GM12878 (cell line): ENCODE measurements at regions not wholly inside any gene's neighbourhood (a gene's known extent, or its start where the extent isn't known, plus 50 kb on each side); places are given as distances from the start of the nearest gene placed in this dataset.

ENCODE experiments used
- ATAC-seq: fragments of 200-7000 bp; cut with Tn5 transposase; 3 replicates; pipeline ENCODE4 v1.9.1; 2020; ENCODE audit warnings: mild to moderate bottlenecking, moderate library complexity
- BruUV-seq: library from RNA; stranded (reverse); fragments of 400-500 nt; replicated peaks from 2 replicates; lab custom pipeline; 2021; lab: Mats Ljungman, UMichigan
- CTCF ChIA-PET: fragments of 300-600 bp; sonication (Branson Sonifier 250); formaldehyde crosslinking; extraction: SDS; loops from one replicate; lab custom pipeline; 2021; ENCODE audit warnings: inconsistent platforms; lab: Yijun Ruan, JAX
- POLR2A ChIA-PET: fragments of 350-600 bp; formaldehyde crosslinking; extraction: SDS; loops from one replicate; lab custom pipeline; 2021; ENCODE audit warnings: inconsistent platforms; lab: Charles Lee
- RAD21 ChIA-PET: fragments of 300-600 bp; sonication (Branson Sonifier 250); formaldehyde crosslinking; loops from one replicate; lab custom pipeline; 2023; ENCODE audit warnings: antibody characterized with exemption; ENCODE audit not compliant: unreplicated experiment; lab: Charles Lee
- SMC1A ChIA-PET: fragments of 300-600 bp; sonication (Branson Sonifier 250); formaldehyde crosslinking; loops from one replicate; lab custom pipeline; 2023; ENCODE audit not compliant: unreplicated experiment, uncharacterized antibody; lab: Charles Lee
- DNase-seq: peaks from one replicate; pipeline ENCODE4 v3.0.0-alpha.2; 2011; ENCODE audit warnings: low read depth, low spot score
- FAIRE-seq: peaks from 3 replicates; lab custom pipeline; 2011; peaks lifted over from hg19 to GRCh38; lab: Jason Lieb, UNC
- H2AFZ ChIP-seq: 2 replicates; pipeline ENCODE4 v1.6.0; 2011; ENCODE audit warnings: low read depth, low read length, control low read depth; ENCODE audit not compliant: control insufficient read depth
- H3K27ac ChIP-seq: 2 replicates; pipeline ENCODE4 v1.5.1; 2011; ENCODE audit warnings: control low read depth; ENCODE audit not compliant: control insufficient read depth, insufficient read depth
- H3K27me3 ChIP-seq, 2 experiments: replicated peaks in 1 of 2; 2 replicates each; pipeline versions ENCODE4 v1.6.0 to v1.6.1; 2011; ENCODE audit warnings: low read length in 1 of 2; ENCODE audit not compliant: control insufficient read depth in 2 of 2, insufficient read depth in 2 of 2
- H3K36me3 ChIP-seq, 2 experiments: 2 replicates each; pipeline ENCODE4 v1.5.1; 2011; ENCODE audit warnings: low read length in 1 of 2; ENCODE audit not compliant: control insufficient read depth in 2 of 2, insufficient read depth in 2 of 2
- H3K4me1 ChIP-seq: 2 replicates; pipeline ENCODE4 v1.6.1; 2011; ENCODE audit warnings: mild to moderate bottlenecking, low read length, moderate library complexity, mixed read lengths; ENCODE audit not compliant: control insufficient read depth, insufficient read depth
- H3K4me2 ChIP-seq: 2 replicates; pipeline ENCODE4 v1.6.0; 2011; ENCODE audit warnings: control low read depth; ENCODE audit not compliant: control insufficient read depth, insufficient read depth
- H3K4me3 ChIP-seq: fragments of 200-600 bp; sonication (generic); 2 replicates; pipeline ENCODE4 v1.5.1; 2016
- H3K79me2 ChIP-seq: 2 replicates; pipeline ENCODE4 v1.6.0; 2011; ENCODE audit warnings: low read length; ENCODE audit not compliant: control insufficient read depth, insufficient read depth
- H3K9ac ChIP-seq: 2 replicates; pipeline ENCODE4 v1.8.0; 2011; ENCODE audit warnings: low read length, control low read depth, mixed read lengths; ENCODE audit not compliant: control insufficient read depth, insufficient read depth
- H3K9me3 ChIP-seq: replicated peaks from 3 replicates; pipeline ENCODE4 v1.5.1; 2011; ENCODE audit warnings: mild to moderate bottlenecking, low read length; ENCODE audit not compliant: control insufficient read depth, insufficient read depth
- H4K20me1 ChIP-seq: 2 replicates; pipeline ENCODE4 v1.6.0; 2011; ENCODE audit not compliant: control insufficient read depth, insufficient read depth
- CBFB ChIP-seq: IDR thresholded peaks from 2 replicates; pipeline ENCODE4 v1.6.1; 2016; ENCODE audit warnings: antibody characterized with exemption, low read depth
- CHD1 ChIP-seq: IDR thresholded peaks from 2 replicates; pipeline ENCODE4 v1.6.1; 2012; ENCODE audit warnings: low read depth, low read length, improper control_type of control experiment
- DPF2 ChIP-seq: fragments of 450-650 bp; IDR thresholded peaks from 2 replicates; pipeline ENCODE4 v1.6.1; 2017; ENCODE audit warnings: mild to moderate bottlenecking
- MLLT1 ChIP-seq: fragments of 450-650 bp; IDR thresholded peaks from 2 replicates; pipeline ENCODE4 v1.6.1; 2016; ENCODE audit warnings: mild to moderate bottlenecking
- RAD21 ChIP-seq: IDR thresholded peaks from 2 replicates; pipeline ENCODE4 v1.6.1; 2011; ENCODE audit warnings: mild to moderate bottlenecking, low read depth, low read length, moderate library complexity; ENCODE audit not compliant: insufficient read depth
- RELA ChIP-seq: fragments of 450-650 bp; IDR thresholded peaks from 2 replicates; pipeline ENCODE4 v1.8.0; 2014; ENCODE audit warnings: borderline replicate concordance; ENCODE audit not compliant: partially characterized antibody
- SPI1 ChIP-seq: IDR thresholded peaks from 2 replicates; pipeline ENCODE4 v1.6.1; 2011; ENCODE audit warnings: low read depth, mild to moderate bottlenecking, low read length, moderate library complexity, borderline replicate concordance; ENCODE audit not compliant: insufficient read depth
- ZNF274 ChIP-seq: IDR thresholded peaks from one replicate; pipeline ENCODE4 v1.8.0; 2011; ENCODE audit not compliant: insufficient read length, insufficient read depth
- WGBS: methylation state at CpG from one replicate; pipeline ENCODE4 v1.1.6; 2016; ENCODE audit warnings: low lambda C conversion rate; ENCODE audit not compliant: insufficient replicate concordance, insufficient coverage; ENCODE audit errors: missing lambda C conversion rate; 5-methylcytosine and 5-hydroxymethylcytosine counted together
- in situ Hi-C: fragments of 300-500 bp; cut with MboI; formaldehyde crosslinking; loops from 9 replicates; pipeline ENCODE4 v1.14.3; 2018; ENCODE audit warnings: mixed read lengths
- intact Hi-C: fragments of 100-400 bp; cut with micrococcal nuclease; formaldehyde crosslinking; loops from one replicate; pipeline ENCODE4 v1.14.2; 2022; ENCODE audit not compliant: unreplicated experiment
- TF ChIP-seq, protein P1 (sequence below): fragments of 450-650 bp; IDR thresholded peaks from 2 replicates; pipeline ENCODE4 v1.6.1; 2017; ENCODE audit warnings: borderline replicate concordance

DNA sequence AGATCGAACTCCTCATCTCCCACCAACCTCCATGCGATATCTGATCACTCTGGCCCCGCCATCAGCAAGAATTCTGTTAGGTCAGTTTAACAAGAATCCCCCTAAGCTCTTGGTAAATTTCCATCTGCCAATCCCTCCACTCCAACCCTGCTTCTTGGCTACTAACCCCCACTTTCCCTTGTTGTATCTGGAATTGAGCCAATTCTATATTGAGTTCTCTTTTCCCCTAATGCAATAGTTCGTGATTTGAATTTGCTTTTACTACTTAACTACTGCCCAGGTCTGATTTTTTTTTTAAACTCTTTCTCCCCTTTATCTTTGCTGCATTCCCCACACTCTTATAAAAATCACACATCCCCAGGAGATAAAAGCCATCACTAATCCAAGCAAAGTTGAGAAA is 159.3 kb upstream of the STK17B start:
- RAD21 ChIA-PET, result no interaction called here
- SMC1A ChIA-PET, result interaction anchor here (1.5 to 1.9 kb wide), 2 partner anchors 33 to 252 kb away, joined by 3 to 4 read pairs; no protein-coding TSS in a partner anchor
- no peak for ATAC-seq
- Histone ChIP-seq H3K27me3 (no peaks in the 10 kb centered on the region), H3K4me2 (no peak overlapping the region), H3K79me2 (no peaks in the 10 kb centered on the region), H2AFZ (no peak overlapping the region), H3K9ac (no peak overlapping the region), H3K4me1 (no peaks in the 10 kb centered on the region), H3K4me3 (no peak overlapping the region), H3K27ac (no peak overlapping the region), H4K20me1 (no peaks in the 10 kb centered on the region), H3K9me3 (no peaks in the 10 kb centered on the region), H3K36me3 (peaks cover 0 to 15% of the 10 kb centered on the region in 2 experiments; a peak in 2 of 4 replicates)
- TF ChIP-seq RELA (no peak), RAD21 (no peak), ZNF274 (no peak), CBFB (no peak), MLLT1 (no peak), SPI1 (no peak), CHD1 (no peak), DPF2 (no peak)
- TF ChIP-seq, protein P1, sequence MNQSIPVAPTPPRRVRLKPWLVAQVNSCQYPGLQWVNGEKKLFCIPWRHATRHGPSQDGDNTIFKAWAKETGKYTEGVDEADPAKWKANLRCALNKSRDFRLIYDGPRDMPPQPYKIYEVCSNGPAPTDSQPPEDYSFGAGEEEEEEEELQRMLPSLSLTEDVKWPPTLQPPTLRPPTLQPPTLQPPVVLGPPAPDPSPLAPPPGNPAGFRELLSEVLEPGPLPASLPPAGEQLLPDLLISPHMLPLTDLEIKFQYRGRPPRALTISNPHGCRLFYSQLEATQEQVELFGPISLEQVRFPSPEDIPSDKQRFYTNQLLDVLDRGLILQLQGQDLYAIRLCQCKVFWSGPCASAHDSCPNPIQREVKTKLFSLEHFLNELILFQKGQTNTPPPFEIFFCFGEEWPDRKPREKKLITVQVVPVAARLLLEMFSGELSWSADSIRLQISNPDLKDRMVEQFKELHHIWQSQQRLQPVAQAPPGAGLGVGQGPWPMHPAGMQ, result no peak
- intact Hi-C loops, result no loop called here
- no peak for FAIRE-seq
- POLR2A ChIA-PET, result no interaction called here
- WGBS, result 75% methylated on average over 4 of the region's 4 CpGs
- no TSS peak for BruUV-seq
- in situ Hi-C loops, result no loop called here
- DNase-seq, result no peak
- CTCF ChIA-PET, result interaction anchor here (1.2 to 1.9 kb wide), 2 partner anchors 8 to 124 kb away, joined by 3 to 4 read pairs; no protein-coding TSS in a partner anchor
